ENCODE measurements at regions not wholly inside any gene's neighbourhood (a gene's known extent, or its start where the extent isn't known, plus 50 kb on each side); places are given as distances from the start of the nearest gene placed in this dataset.

- no peaks in the 10 kb centered on the region for H3K36me3 ChIP-seq (ENCODE audit: control insufficient read depth, insufficient read depth, low read length)
- DNase-seq (ENCODE audit: low read depth): no peak
- no peak for TF ChIP-seq CTCF (IDR thresholded peaks at IDR 0.05; ENCODE audit: insufficient read depth, low read length, poor library complexity, severe bottlenecking)
These were observed 170.9 kb downstream of the FGF1 start for GRCh38 chr5:142515036-142515435.

GRCh38 chr5:142514196-142514595 is 171.7 kb downstream of the FGF1 start:
- Histone ChIP-seq H3K36me3 (ENCODE audit: control insufficient read depth, insufficient read depth, low read length) (no peaks in the 10 kb centered on the region), H3K4me3 (ENCODE audit: low read depth, low read length) (no peak overlapping the region), H3K27me3 (ENCODE audit: control insufficient read depth, insufficient read depth, low read length) (no peaks in the 10 kb centered on the region)
- TF ChIP-seq CTCF (IDR thresholded peaks at IDR 0.05; ENCODE audit: insufficient read depth, low read length, poor library complexity, severe bottlenecking): no peak
- DNase-seq (ENCODE audit: low read depth): no peak

More at GRCh38 chr5:142515036-142515435, 170.9 kb downstream of the FGF1 start:
- Histone ChIP-seq H3K4me3 (ENCODE audit: low read depth, low read length) (no peak overlapping the region), H3K27me3 (ENCODE audit: control insufficient read depth, insufficient read depth, low read length) (no peaks in the 10 kb centered on the region)

- no peaks in the 10 kb centered on the region for H3K36me3 ChIP-seq (ENCODE audit: control insufficient read depth, insufficient read depth, low read length)
- H3K4me3 ChIP-seq (ENCODE audit: low read depth, low read length): no peak overlapping the region
- H3K27me3 ChIP-seq (ENCODE audit: control insufficient read depth, insufficient read depth, low read length): no peaks in the 10 kb centered on the region
- no peak for TF ChIP-seq CTCF (IDR thresholded peaks at IDR 0.05; ENCODE audit: insufficient read depth, low read length, poor library complexity, severe bottlenecking)
- peak; percentile 63 for DNase-seq (ENCODE audit: low read depth)
These were observed 173.5 kb downstream of the FGF1 start for GRCh38 chr5:142512043-142513042.

- Histone ChIP-seq H3K36me3 (ENCODE audit: control insufficient read depth, insufficient read depth, low read length) (no peaks in the 10 kb centered on the region), H3K27me3 (ENCODE audit: control insufficient read depth, insufficient read depth, low read length) (no peaks in the 10 kb centered on the region), H3K4me3 (ENCODE audit: low read depth, low read length) (no peak overlapping the region)
- DNase-seq (ENCODE audit: low read depth): no peak
- TF ChIP-seq CTCF (IDR thresholded peaks at IDR 0.05; ENCODE audit: insufficient read depth, low read length, poor library complexity, severe bottlenecking): no peak
These were observed 174.5 kb downstream of the FGF1 start for GRCh38 chr5:142511358-142511757.

GRCh38 chr5:142509026-142509425 is 176.9 kb downstream of the FGF1 start:
- TF ChIP-seq CTCF (IDR thresholded peaks at IDR 0.05; ENCODE audit: insufficient read depth, low read length, poor library complexity, severe bottlenecking): no peak
- H3K4me3 ChIP-seq (ENCODE audit: low read depth, low read length): no peak overlapping the region
- H3K27me3 ChIP-seq (ENCODE audit: control insufficient read depth, insufficient read depth, low read length): no peaks in the 10 kb centered on the region
- DNase-seq (ENCODE audit: low read depth): no peak
- H3K36me3 ChIP-seq (ENCODE audit: control insufficient read depth, insufficient read depth, low read length): no peaks in the 10 kb centered on the region

All from kidney epithelial cell (primary cell).